ENCODE measurements at regions not wholly inside any gene's neighbourhood (a gene's known extent, or its start where the extent isn't known, plus 50 kb on each side); places are given as distances from the start of the nearest gene placed in this dataset.

GRCh38 chr1:115493834-115494233 lies 147.9 kb upstream of the VANGL1 start:
- Histone ChIP-seq H2BK5ac (ENCODE audit: low read depth, low read length, poor library complexity, severe bottlenecking) (no peak overlapping the region), H2BK15ac (ENCODE audit: low read depth, low read length) (no peak overlapping the region), H2AK5ac (ENCODE audit: low read depth, low read length) (no peak overlapping the region), H3K36me3 (ENCODE audit: control insufficient read depth, insufficient read depth, low read length) (no peaks in the 10 kb centered on the region), H2AFZ (replicated peaks; ENCODE audit: low read length, poor library complexity) (peak overlapping the region; percentile 5), H2BK120ac (ENCODE audit: low read depth, low read length) (no peak overlapping the region), H4K8ac (ENCODE audit: low read depth in 2 of 2, low read length in 2 of 2) (no peak overlapping the region), H3K9ac (ENCODE audit: low read depth, low read length) (no peak overlapping the region), H3K23ac (ENCODE audit: low read depth, low read length) (no peak overlapping the region), H3K4me2 (ENCODE audit: low read depth, low read length) (no peak overlapping the region), H3K27me3 (ENCODE audit: control insufficient read depth, insufficient read depth, low read length) (no peaks in the 10 kb centered on the region), H3K27ac (ENCODE audit: insufficient read depth, low read length) (no peak overlapping the region), H2BK20ac (ENCODE audit: low read depth, low read length) (no peak overlapping the region; the same call in 1 of the 2 replicates), H3K4me1 (ENCODE audit: control insufficient read depth, insufficient read depth, low read length) (peaks cover 8% of the 10 kb centered on the region), H3K4ac (ENCODE audit: low read depth, low read length) (peak overlapping the region; percentile 48; the same call in 1 of the 2 replicates), H3K56ac (ENCODE audit: extremely low read depth, insufficient read depth, low read length) (no peak overlapping the region), H3K9me1 (ENCODE audit: insufficient read depth, low read length) (peaks cover 21% of the 10 kb centered on the region), H3K9me3 (ENCODE audit: control insufficient read depth, insufficient read depth, low read length) (no peaks in the 10 kb centered on the region), H3K4me3 (ENCODE audit: insufficient read depth, low read depth, low read length) (no peak overlapping the region), H3K79me1 (ENCODE audit: low read depth in 1 of 2, low read length in 2 of 2) (no peaks in the 10 kb centered on the region), H4K5ac (ENCODE audit: low read depth, low read length) (no peak overlapping the region), H4K91ac (ENCODE audit: insufficient read depth, low read depth, low read length) (no peak overlapping the region), H2AK9ac (replicated peaks; ENCODE audit: low read depth, low read length, poor library complexity) (no peak overlapping the region), H3K14ac (replicated peaks; ENCODE audit: low read depth, low read length) (no peak overlapping the region), H3K18ac (ENCODE audit: low read depth, low read length) (no peak overlapping the region), H4K20me1 (ENCODE audit: insufficient read depth, low read length) (no peaks in the 10 kb centered on the region)
- intact Hi-C loops (cut with micrococcal nuclease) = no loop called here
- no peak for TF ChIP-seq CTCF (conservative IDR thresholded peaks at IDR 0.05; ENCODE audit: low read depth, low read length)
- TF ChIP-seq POLR2A (IDR thresholded peaks at IDR 0.05; ENCODE audit: low read depth, low read length) = no peak
- TF ChIP-seq CEBPB (IDR thresholded peaks at IDR 0.05; ENCODE audit: low read depth, low read length) = no peak
- TF ChIP-seq RFX5 (IDR thresholded peaks at IDR 0.05; ENCODE audit: low read depth, low read length) = no peak
- no peak for TF ChIP-seq ELK1 (IDR thresholded peaks at IDR 0.05; ENCODE audit: borderline replicate concordance, low read depth, low read length)
- TF ChIP-seq BHLHE40 (IDR thresholded peaks at IDR 0.05; ENCODE audit: low read depth, low read length) = no peak
- no peak for TF ChIP-seq MAZ (IDR thresholded peaks at IDR 0.05; ENCODE audit: borderline replicate concordance, low read depth, low read length)
- TF ChIP-seq MAFK (IDR thresholded peaks at IDR 0.05; ENCODE audit: low read depth, low read length) = no peak
- no peak for TF ChIP-seq SMC3 (IDR thresholded peaks at IDR 0.05; ENCODE audit: low read depth, low read length)
- no peak for TF ChIP-seq FOS (IDR thresholded peaks at IDR 0.05; ENCODE audit: low read depth, low read length)
- no peak for TF ChIP-seq CHD1 (IDR thresholded peaks at IDR 0.05; ENCODE audit: low read depth, low read length)
- no peak for TF ChIP-seq RCOR1 (IDR thresholded peaks at IDR 0.05; ENCODE audit: insufficient replicate concordance, low read length)
- TF ChIP-seq USF2 (IDR thresholded peaks at IDR 0.05; ENCODE audit: low read depth, low read length) = no peak
- no peak for TF ChIP-seq RAD21 (IDR thresholded peaks at IDR 0.05; ENCODE audit: low read length)
- no peak for TF ChIP-seq MXI1 (IDR thresholded peaks at IDR 0.05; ENCODE audit: borderline replicate concordance, low read depth, low read length)
- TF ChIP-seq NFE2L2 (IDR thresholded peaks at IDR 0.05; ENCODE audit: low read depth, low read length) = no peak
- no TSS peak for BruUV-seq (replicated peaks)
- WGBS, 2 experiments (ENCODE audit: extremely low coverage in 2 of 2, insufficient read length in 1 of 2) = no CpG with 5 or more reads among the region's 4 CpGs
- in situ Hi-C loops (cut with MboI; ENCODE audit: low sequenced_read_pairs) = no loop called here
- POLR2A ChIA-PET (ENCODE audit: unreplicated experiment) = no interaction called here
- CTCF ChIA-PET = no interaction called here
- ATAC-seq (ENCODE audit: low read depth) (no peak), DNase-seq (no peak)
- dilution Hi-C loops (cut with HindIII; ENCODE audit: low sequenced_read_pairs, unreplicated experiment) = no loop called here

Data from IMR-90 (cell line).